GM23338 (cell line): ENCODE measurements at regions not wholly inside any gene's neighbourhood (a gene's known extent, or its start where the extent isn't known, plus 50 kb on each side); places are given as distances from the start of the nearest gene placed in this dataset.

Experiments
- ATAC-seq: fragments of 200-7000 bp; cut with Tn5 transposase; 3 replicates; pipeline ENCODE4 v1.9.1; 2020
- DNase-seq: peaks from one replicate; pipeline ENCODE4 v3.0.0-alpha.2; 2015; ENCODE audit warnings: low spot score
- H2AFZ ChIP-seq: fragments of 200-600 bp; sonication (generic); 2 replicates; pipeline ENCODE4 v1.8.0; 2016; ENCODE audit warnings: antibody characterized with exemption, mild to moderate bottlenecking, moderate library complexity
- H3F3A ChIP-seq: fragments of 200-600 bp; sonication (generic); replicated peaks from 2 replicates; pipeline ENCODE4 v1.8.0; 2017; ENCODE audit warnings: antibody characterized with exemption, mixed run types, low read depth
- H3K27ac ChIP-seq: fragments of 200-600 bp; sonication (generic); 2 replicates; pipeline ENCODE4 v1.6.1; 2016; ENCODE audit warnings: low read depth
- H3K27me3 ChIP-seq: fragments of 200-600 bp; sonication (generic); 2 replicates; pipeline ENCODE4 v1.8.0; 2016; ENCODE audit warnings: mild to moderate bottlenecking, mixed run types, moderate library complexity; ENCODE audit not compliant: insufficient read depth
- H3K36me3 ChIP-seq: fragments of 200-600 bp; sonication (generic); 2 replicates; pipeline ENCODE4 v1.8.0; 2016; ENCODE audit warnings: mild to moderate bottlenecking; ENCODE audit not compliant: insufficient read depth
- H3K4me1 ChIP-seq: fragments of 200-600 bp; sonication (generic); 2 replicates; pipeline ENCODE4 v1.8.0; 2016; ENCODE audit warnings: mild to moderate bottlenecking, moderate library complexity; ENCODE audit not compliant: insufficient read depth
- H3K4me2 ChIP-seq: fragments of 200-600 bp; sonication (generic); 2 replicates; pipeline ENCODE4 v1.7.1; 2017; ENCODE audit warnings: mixed run types
- H3K4me3 ChIP-seq: fragments of 200-600 bp; sonication (generic); 2 replicates; pipeline ENCODE4 v1.6.1; 2016; ENCODE audit warnings: mixed run types
- H3K79me2 ChIP-seq: fragments of 200-600 bp; sonication (generic); replicated peaks from 2 replicates; pipeline ENCODE4 v1.8.0; 2017; ENCODE audit warnings: mild to moderate bottlenecking; ENCODE audit not compliant: insufficient read depth
- H3K9me2 ChIP-seq: fragments of 200-600 bp; sonication (generic); 2 replicates; pipeline ENCODE4 v1.8.0; 2017; ENCODE audit not compliant: insufficient read depth
- H4K20me1 ChIP-seq: fragments of 200-600 bp; sonication (generic); replicated peaks from 2 replicates; pipeline ENCODE4 v1.8.0; 2017; ENCODE audit warnings: mild to moderate bottlenecking; ENCODE audit not compliant: insufficient read depth
- H3K27ac Mint-ChIP-seq: 2 replicates; pipeline ENCODE4 v1.8.0; 2020; ENCODE audit warnings: inconsistent platforms, mild to moderate bottlenecking, moderate library complexity, mixed read lengths
- H3K27me3 Mint-ChIP-seq: 3 replicates; pipeline ENCODE4 v1.8.0; 2022; ENCODE audit warnings: low read depth, mild to moderate bottlenecking, moderate library complexity, mixed read lengths, inconsistent platforms; ENCODE audit not compliant: insufficient read depth, poor library complexity
- H3K36me3 Mint-ChIP-seq: 3 replicates; pipeline ENCODE4 v1.8.0; 2021; ENCODE audit warnings: low read depth, mild to moderate bottlenecking, inconsistent platforms, moderate library complexity, mixed read lengths
- H3K4me1 Mint-ChIP-seq: 3 replicates; pipeline ENCODE4 v1.8.0; 2020; ENCODE audit warnings: mild to moderate bottlenecking, inconsistent platforms, mixed read lengths
- H3K4me3 Mint-ChIP-seq: 3 replicates; pipeline ENCODE4 v1.8.0; 2021; ENCODE audit warnings: moderate library complexity, mild to moderate bottlenecking, inconsistent platforms, mixed read lengths
- H3K9me3 Mint-ChIP-seq: 3 replicates; pipeline ENCODE4 v1.8.0; 2020; ENCODE audit warnings: moderate library complexity, mild to moderate bottlenecking, inconsistent platforms, mixed read lengths
- CREB1 ChIP-seq: fragments of 250-450 bp; sonication (Bioruptor Pico); IDR thresholded peaks from 2 replicates; pipeline ENCODE4 v1.5.0; 2020; ENCODE audit warnings: low read depth, mild to moderate bottlenecking, moderate library complexity
- CTCF ChIP-seq, 2 experiments: fragments of 200-600 bp in 1 of 2; sonication (generic) in 1 of 2; conservative IDR thresholded peaks; 2 replicates each; pipeline versions ENCODE4 v1.5.1 to v1.6.1; 2016 to 2017; ENCODE audit warnings: antibody characterized with exemption in 2 of 2, low read depth in 2 of 2, mild to moderate bottlenecking in 2 of 2, moderate library complexity in 1 of 2
- ETS1 ChIP-seq: IDR thresholded peaks from 2 replicates; pipeline ENCODE4 v1.6.1; 2016; ENCODE audit warnings: antibody characterized with exemption
- JUNB ChIP-seq: IDR thresholded peaks from one replicate; pipeline ENCODE4 v1.6.1; 2016; ENCODE audit warnings: antibody characterized with exemption; ENCODE audit not compliant: unreplicated experiment
- NANOG ChIP-seq: IDR thresholded peaks from 2 replicates; pipeline ENCODE4 v1.6.1; 2016; ENCODE audit warnings: antibody characterized with exemption, borderline replicate concordance
- STAT1 ChIP-seq: IDR thresholded peaks from one replicate; pipeline ENCODE4 v1.6.1; 2016; ENCODE audit warnings: antibody characterized with exemption; ENCODE audit not compliant: unreplicated experiment
- ZNF114 ChIP-seq: fragments of 250-450 bp; sonication (Bioruptor Pico); IDR thresholded peaks from 2 replicates; pipeline ENCODE4 v1.5.0; 2020; ENCODE audit warnings: mild to moderate bottlenecking, moderate library complexity

- no peaks in the 10 kb centered on the region for H3K36me3 Mint-ChIP-seq
- peaks cover 15% of the 10 kb centered on the region for H3K4me1 Mint-ChIP-seq
- Histone ChIP-seq H3K4me2 (no peak overlapping the region), H3K27ac (no peak overlapping the region), H3K79me2 (no peaks in the 10 kb centered on the region), H3K4me3 (no peak overlapping the region), H3K9me2 (0 out of 2 replicates have a peak, but pooled peaks cover 3% of the 10 kb centered on the region), H3K4me1 (peaks cover 11% of the 10 kb centered on the region), H3K36me3 (no peaks in the 10 kb centered on the region), H3F3A (no peaks in the 10 kb centered on the region), H3K27me3 (no peaks in the 10 kb centered on the region), H2AFZ (no peak overlapping the region), H4K20me1 (no peaks in the 10 kb centered on the region)
- DNase-seq: no peak
- peaks cover 1% of the 10 kb centered on the region for H3K27me3 Mint-ChIP-seq
- H3K27ac Mint-ChIP-seq: no peak overlapping the region
- TF ChIP-seq ETS1 (no peak), STAT1 (no peak), CREB1 (CRISPR knock-in tag) (no peak), JUNB (no peak), ZNF114 (CRISPR knock-in tag) (no peak), CTCF (conservative IDR thresholded peaks at IDR 0.05; ENCODE audit: low read depth in 2 of 2) (no peak)
- H3K9me3 Mint-ChIP-seq: no peaks in the 10 kb centered on the region
- no peak for ATAC-seq
- no peak overlapping the region for H3K4me3 Mint-ChIP-seq
These were observed 116.5 kb upstream of the SVIL start for GRCh38 chr10:29751240-29751639.

- Histone ChIP-seq H3K4me3 (no peak overlapping the region), H2AFZ (no peak overlapping the region), H3K4me2 (no peak overlapping the region), H4K20me1 (no peaks in the 10 kb centered on the region), H3K9me2 (0 out of 2 replicates have a peak, but pooled peaks cover under 1% of the 10 kb centered on the region), H3K27ac (no peak overlapping the region), H3K79me2 (no peaks in the 10 kb centered on the region), H3K36me3 (no peaks in the 10 kb centered on the region), H3K27me3 (no peaks in the 10 kb centered on the region), H3F3A (no peaks in the 10 kb centered on the region), H3K4me1 (no peaks in the 10 kb centered on the region)
- DNase-seq (no peak), ATAC-seq (no peak)
- TF ChIP-seq JUNB: no peak
- peaks cover 3% of the 10 kb centered on the region; the same call in 1 of the 3 replicates for H3K4me1 Mint-ChIP-seq
- no peaks in the 10 kb centered on the region for H3K9me3 Mint-ChIP-seq
- no peak overlapping the region for H3K4me3 Mint-ChIP-seq
- H3K36me3 Mint-ChIP-seq: no peaks in the 10 kb centered on the region
- peaks cover 3% of the 10 kb centered on the region for H3K27me3 Mint-ChIP-seq
- H3K27ac Mint-ChIP-seq: no peak overlapping the region
These were observed 114.4 kb upstream of the SVIL start for GRCh38 chr10:29749150-29749549.

DNA sequence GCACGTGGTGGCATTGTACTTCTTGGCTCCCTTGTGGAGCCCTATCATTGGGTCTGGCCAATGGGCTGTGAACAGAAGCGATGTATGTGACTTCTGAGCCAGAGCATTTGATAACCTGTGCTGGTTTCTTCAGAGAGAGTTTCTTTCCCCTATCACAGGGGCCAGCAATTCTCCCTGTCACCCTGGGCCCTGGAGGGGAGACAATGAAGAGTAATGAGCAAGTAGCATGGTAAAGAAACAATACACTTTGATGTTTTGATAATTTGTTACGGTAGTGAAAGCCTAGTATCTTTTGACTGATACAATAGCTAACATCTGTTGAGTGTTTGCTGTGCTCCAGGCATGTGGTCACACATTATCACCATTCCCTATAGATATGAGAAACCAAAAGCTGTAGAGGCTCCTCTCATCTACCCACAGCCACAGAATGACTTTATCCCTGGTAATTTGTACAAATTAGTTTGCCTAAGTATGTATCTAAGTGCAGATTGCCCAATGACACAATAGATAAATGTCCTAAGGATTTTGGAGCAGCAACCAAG is 113.4 kb upstream of the SVIL start:
- no peaks in the 10 kb centered on the region for H4K20me1 ChIP-seq
- H3K4me3 ChIP-seq: no peak overlapping the region
- Mint-ChIP-seq H3K9me3 (no peaks in the 10 kb centered on the region), H3K27ac (no peak overlapping the region), H3K4me3 (no peak overlapping the region), H3K4me1 (no peaks in the 10 kb centered on the region), H3K27me3 (peaks cover 3% of the 10 kb centered on the region), H3K36me3 (no peaks in the 10 kb centered on the region)
- TF ChIP-seq NANOG: no peak
- no peak for TF ChIP-seq CTCF (conservative IDR thresholded peaks at IDR 0.05; ENCODE audit: low read depth in 2 of 2)
- TF ChIP-seq ZNF114 (CRISPR knock-in tag): no peak
- TF ChIP-seq CREB1 (CRISPR knock-in tag): no peak
- no peaks in the 10 kb centered on the region for H3K9me2 ChIP-seq
- DNase-seq: no peak
- no peaks in the 10 kb centered on the region for H3K4me1 ChIP-seq
- ATAC-seq: no peak
- no peak overlapping the region for H3K4me2 ChIP-seq
- no peaks in the 10 kb centered on the region for H3K27me3 ChIP-seq
- no peaks in the 10 kb centered on the region for H3K79me2 ChIP-seq
- H3F3A ChIP-seq: no peaks in the 10 kb centered on the region
- H2AFZ ChIP-seq: no peak overlapping the region
- no peaks in the 10 kb centered on the region for H3K36me3 ChIP-seq
- no peak overlapping the region for H3K27ac ChIP-seq
